Thyroid gland (tissue), 4 donors: ENCODE measurements at regions not wholly inside any gene's neighbourhood (a gene's known extent, or its start where the extent isn't known, plus 50 kb on each side); places are given as distances from the start of the nearest gene placed in this dataset.

Source experiments
- DNase-seq, 2 donors: peaks; one replicate each; pipeline ENCODE4 v3.0.0-alpha.2; 2019
- H3K27ac ChIP-seq, 3 donors: fragments of 200-600 bp; sonication (generic); 1 replicate in 2 of 3; 2 replicates in 1 of 3; pipeline ENCODE4 v1.5.1; 2016 to 2019; ENCODE audit warnings: mild to moderate bottlenecking in 1 of 3, moderate library complexity in 1 of 3
- H3K27me3 ChIP-seq: fragments of 200-600 bp; sonication (generic); one replicate; pipeline ENCODE4 v1.5.1; 2019
- H3K36me3 ChIP-seq, 2 donors: fragments of 200-600 bp; sonication (generic); one replicate each; pipeline ENCODE4 v1.5.1; 2016 to 2019
- H3K4me1 ChIP-seq, 2 donors: fragments of 200-600 bp; sonication (generic); one replicate each; pipeline ENCODE4 v1.5.1; 2017 to 2019
- H3K4me3 ChIP-seq, 3 donors: fragments of 200-600 bp; sonication (generic); replicated peaks in 1 of 3; 1 replicate in 2 of 3; 2 replicates in 1 of 3; pipeline ENCODE4 v1.5.1; 2016; ENCODE audit warnings: mild to moderate bottlenecking in 1 of 3
- H3K9me3 ChIP-seq: fragments of 200-600 bp; sonication (generic); one replicate; pipeline ENCODE4 v1.5.1; 2017
- CTCF ChIP-seq, 6 experiments: fragments of 200-600 bp in 3 of 6; fragments of 450-650 bp in 3 of 6; sonication (generic) in 3 of 6; IDR thresholded peaks; one replicate each; pipeline ENCODE4 v1.5.1; 2016 to 2019; ENCODE audit warnings: antibody characterized with exemption in 6 of 6, mild to moderate bottlenecking in 2 of 6, inconsistent platforms in 1 of 6, moderate library complexity in 1 of 6
- POLR2A ChIP-seq, 2 donors: fragments of 450-650 bp; IDR thresholded peaks; one replicate each; pipeline ENCODE4 v1.6.1; 2017; ENCODE audit warnings: antibody characterized with exemption in 2 of 2, mild to moderate bottlenecking in 2 of 2, moderate library complexity in 1 of 2
- WGBS, 2 donors: methylation state at CpG; one replicate each; pipeline ENCODE4 v1.1.5; 2017; 5-methylcytosine and 5-hydroxymethylcytosine counted together
- intact Hi-C: fragments of 100-400 bp; cut with DNase I; formaldehyde crosslinking; loops from one replicate; pipeline ENCODE4 v1.15.1; 2023

- H3K4me1 ChIP-seq, result peaks cover 0 to 5% of the 10 kb centered on the region in 2 donors
- TF ChIP-seq CTCF (IDR thresholded peaks at IDR 0.05) (no peak), POLR2A (IDR thresholded peaks at IDR 0.05) (no peak)
- no peaks in the 10 kb centered on the region for H3K27me3 ChIP-seq
- H3K4me3 ChIP-seq, result no peak overlapping the region
- no peak overlapping the region for H3K27ac ChIP-seq
- no peak for DNase-seq
- H3K9me3 ChIP-seq, result no peaks in the 10 kb centered on the region
- intact Hi-C loops, result no loop called here
- 63 to 69% methylated on average over 6 of the region's 6 CpGs for WGBS, 2 donors
- no peaks in the 10 kb centered on the region for H3K36me3 ChIP-seq
Observed at GRCh38 chr14:51318813-51319597, 79.0 kb downstream of the TMX1 start.

- intact Hi-C loops, result no loop called here
Observed at GRCh38 chr14:51321036-51321435, 81.0 kb downstream of the TMX1 start.

GRCh38 chr14:51323492-51323891, 83.4 kb downstream of the TMX1 start:
- Histone ChIP-seq H3K27ac (no peak overlapping the region), H3K4me1 (peaks cover 6 to 18% of the 10 kb centered on the region in 2 donors), H3K27me3 (no peaks in the 10 kb centered on the region), H3K4me3 (no peak overlapping the region), H3K9me3 (no peaks in the 10 kb centered on the region), H3K36me3 (no peaks in the 10 kb centered on the region)
- TF ChIP-seq POLR2A (IDR thresholded peaks at IDR 0.05) (no peak), CTCF (IDR thresholded peaks at IDR 0.05) (no peak)
- WGBS, 2 donors, result 89 to 93% methylated on average over 3 of the region's 3 CpGs
- DNase-seq, result no peak
- intact Hi-C loops, result no loop called here

More at GRCh38 chr14:51321036-51321435, 81.0 kb downstream of the TMX1 start:
- H3K4me3 ChIP-seq, result no peak overlapping the region
- H3K9me3 ChIP-seq, result no peaks in the 10 kb centered on the region
- H3K27ac ChIP-seq, result no peak overlapping the region
- TF ChIP-seq CTCF (IDR thresholded peaks at IDR 0.05) (no peak), POLR2A (IDR thresholded peaks at IDR 0.05) (no peak)
- H3K27me3 ChIP-seq, result no peaks in the 10 kb centered on the region
- H3K4me1 ChIP-seq, result peaks cover 0 to 5% of the 10 kb centered on the region in 2 donors
- 92 to 96% methylated on average over 3 of the region's 3 CpGs for WGBS, 2 donors
- DNase-seq, result no peak
- H3K36me3 ChIP-seq, result no peaks in the 10 kb centered on the region

GRCh38 chr14:51327376-51327775, 87.3 kb downstream of the TMX1 start:
- TF ChIP-seq CTCF (IDR thresholded peaks at IDR 0.05), result no peak
- TF ChIP-seq POLR2A (IDR thresholded peaks at IDR 0.05), result no peak
- intact Hi-C loops, result no loop called here
- H3K36me3 ChIP-seq, result no peaks in the 10 kb centered on the region

GRCh38 chr14:51328064-51328771, 88.2 kb downstream of the TMX1 start:
- DNase-seq, result peak; percentile 9 to 32
- intact Hi-C loops, result no loop called here
- WGBS, 2 donors, result 18% methylated on average over 5 of the region's 5 CpGs
- no peaks in the 10 kb centered on the region for H3K9me3 ChIP-seq
- peak overlapping the region in 2 of 3 donors; percentile 12 to 42 for H3K27ac ChIP-seq
- TF ChIP-seq POLR2A (IDR thresholded peaks at IDR 0.05) (no peak), CTCF (IDR thresholded peaks at IDR 0.05) (no peak)
- peaks cover 7 to 16% of the 10 kb centered on the region in 2 donors for H3K4me1 ChIP-seq
- H3K4me3 ChIP-seq, result no peak overlapping the region
- H3K27me3 ChIP-seq, result no peaks in the 10 kb centered on the region
- no peaks in the 10 kb centered on the region for H3K36me3 ChIP-seq

More at GRCh38 chr14:51327376-51327775, 87.3 kb downstream of the TMX1 start:
- Histone ChIP-seq H3K9me3 (no peaks in the 10 kb centered on the region), H3K27me3 (no peaks in the 10 kb centered on the region), H3K27ac (peak overlapping the region in 1 of 3 donors; percentile 42), H3K4me3 (no peak overlapping the region), H3K4me1 (peaks cover 7 to 16% of the 10 kb centered on the region in 2 donors)
- no peak for DNase-seq
- WGBS, 2 donors, result 82 to 89% methylated on average over 1 of the region's 1 CpG
